IPS-NIHi7 (cell line): ENCODE measurements at regions not wholly inside any gene's neighbourhood (a gene's known extent, or its start where the extent isn't known, plus 50 kb on each side); places are given as distances from the start of the nearest gene placed in this dataset.

Source experiments
- DNase-seq: peaks from one replicate; pipeline ENCODE4 v3.0.0; 2012; ENCODE audit warnings: mixed read lengths; ENCODE audit errors: extremely low spot score

DNA sequence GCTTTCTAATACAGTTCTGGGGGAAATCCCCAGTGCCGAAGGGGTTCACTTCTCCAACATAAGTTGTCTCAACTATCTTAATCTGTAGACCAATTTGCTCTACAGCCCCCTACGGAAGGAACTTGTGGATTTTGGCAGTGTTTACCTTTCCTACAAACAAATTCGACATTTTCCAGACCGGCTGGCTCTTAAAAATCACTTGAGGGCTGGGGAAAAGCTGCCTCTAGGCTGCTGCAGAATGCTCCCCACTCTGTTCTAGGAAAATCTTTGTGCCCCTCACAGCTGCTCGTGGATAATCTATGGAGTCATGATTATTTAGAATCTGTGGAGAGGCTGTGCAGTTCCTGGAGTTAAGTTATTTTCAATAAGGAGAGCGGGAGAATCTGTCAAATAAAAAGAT, 474.6 kb upstream of the FZD8 start:
- DNase-seq = no peak

DNA sequence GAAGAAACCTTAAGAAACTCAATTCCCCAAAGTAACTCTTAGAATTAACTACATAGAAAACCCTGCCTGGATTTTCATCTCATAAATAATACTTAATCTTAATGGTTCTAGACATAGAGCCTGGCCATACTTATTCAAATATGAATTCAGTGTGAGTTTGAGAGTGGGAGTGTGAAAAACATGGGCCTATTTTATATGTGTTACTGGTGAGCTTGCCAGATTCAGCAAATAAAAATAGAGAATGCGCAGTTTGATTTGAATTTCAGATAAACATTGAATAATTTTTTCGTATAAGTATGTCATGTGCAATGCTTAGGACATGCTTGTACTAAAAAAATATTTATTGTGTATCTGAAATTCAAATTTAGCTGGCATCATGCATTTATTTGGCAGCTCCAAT, 473.9 kb upstream of the FZD8 start:
- no peak for DNase-seq

DNA sequence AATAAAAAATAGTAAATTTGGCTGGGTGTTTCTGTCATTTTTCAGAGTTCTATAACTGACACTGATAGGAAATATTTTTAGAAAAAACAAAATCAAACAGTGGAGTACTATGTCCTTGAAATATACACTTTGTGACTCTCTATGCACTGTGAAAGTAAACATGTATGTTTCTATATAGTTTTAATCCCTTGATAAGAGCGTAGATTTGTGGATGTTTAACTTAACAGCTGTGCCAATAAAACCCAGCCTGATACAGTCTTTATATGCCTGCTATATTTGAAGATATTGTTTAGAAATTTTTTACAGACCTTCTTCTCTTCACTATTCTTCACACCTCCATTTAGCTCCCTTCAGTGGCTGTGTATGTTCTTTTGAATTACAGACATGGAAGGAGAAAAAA, 473.3 kb upstream of the FZD8 start:
- DNase-seq = no peak

DNA sequence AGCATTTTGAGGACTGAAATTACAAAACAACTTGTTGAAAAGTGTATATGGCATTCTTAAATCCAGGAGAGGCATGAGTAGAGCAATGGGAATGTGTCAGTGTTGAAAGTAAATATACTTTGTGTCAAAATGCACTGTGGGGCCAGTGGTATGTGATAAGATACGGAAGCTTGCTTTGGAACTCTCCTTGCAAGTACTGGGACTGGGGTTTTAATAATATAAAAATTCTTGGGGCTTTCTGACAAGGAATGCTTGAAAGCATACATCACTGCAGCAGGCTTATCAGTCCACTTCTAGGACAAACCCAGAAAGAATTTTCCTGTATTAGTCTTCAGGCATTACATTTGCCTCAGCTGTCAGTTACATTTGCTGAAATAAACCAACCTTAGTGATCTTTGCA, 472.8 kb upstream of the FZD8 start:
- no peak for DNase-seq

DNA sequence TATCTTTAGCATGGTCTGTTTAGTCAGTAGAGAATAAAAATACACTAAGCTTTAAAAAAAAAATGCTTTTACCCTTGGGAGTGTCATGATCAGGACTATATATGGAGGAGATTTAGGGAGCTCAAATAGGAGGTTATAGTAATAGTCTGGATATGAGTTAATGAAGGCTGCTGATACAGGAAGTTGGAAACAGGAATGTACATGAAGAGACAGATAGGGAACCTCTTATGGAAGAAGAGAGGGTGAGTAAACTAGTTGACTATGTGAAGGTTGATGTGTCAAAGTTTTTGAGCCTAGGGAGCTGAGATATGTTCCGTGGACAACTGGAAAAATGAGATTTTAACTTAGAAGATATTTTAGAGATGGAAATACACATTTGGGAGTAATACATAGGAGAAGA, 472.0 kb upstream of the FZD8 start:
- DNase-seq = no peak

DNA sequence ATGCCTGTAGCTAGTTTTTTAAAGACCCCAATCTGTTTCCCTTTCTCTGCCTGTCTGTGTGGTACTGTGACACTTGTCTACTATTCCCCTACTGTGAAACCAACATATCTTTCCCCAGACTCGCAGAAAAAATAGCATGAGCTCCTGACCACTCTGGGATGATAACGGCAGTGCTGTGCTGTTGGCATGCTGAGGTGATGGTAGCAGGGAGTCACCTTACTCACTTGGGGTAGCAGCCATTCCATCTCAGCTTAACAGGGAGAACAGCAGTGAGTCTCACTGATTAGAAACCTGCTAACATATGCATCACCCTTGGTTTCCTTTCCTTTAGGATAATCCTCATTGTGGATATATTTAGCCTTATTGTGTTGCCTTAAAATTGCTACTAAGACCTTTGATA, 469.6 kb upstream of the FZD8 start:
- peak; percentile 24 for DNase-seq

DNA sequence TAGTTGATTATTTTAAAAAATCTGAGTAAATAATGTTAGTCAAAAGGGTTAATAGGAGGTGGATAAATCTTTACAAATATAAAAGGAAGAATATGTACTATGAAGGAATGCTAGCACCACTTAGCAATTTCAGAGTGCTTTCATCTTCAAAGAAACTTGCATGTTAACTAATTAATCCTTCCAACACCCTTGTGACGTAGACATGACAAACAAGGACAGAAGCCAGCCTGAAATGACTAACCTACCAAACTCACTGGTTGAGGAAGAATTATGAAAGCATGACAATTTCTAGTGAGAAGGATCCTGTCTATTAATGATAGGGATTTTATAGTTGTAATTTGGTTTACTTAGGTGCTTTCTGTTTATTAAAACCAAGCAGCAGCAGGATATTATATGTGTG, 468.0 kb upstream of the FZD8 start:
- DNase-seq = no peak

DNA sequence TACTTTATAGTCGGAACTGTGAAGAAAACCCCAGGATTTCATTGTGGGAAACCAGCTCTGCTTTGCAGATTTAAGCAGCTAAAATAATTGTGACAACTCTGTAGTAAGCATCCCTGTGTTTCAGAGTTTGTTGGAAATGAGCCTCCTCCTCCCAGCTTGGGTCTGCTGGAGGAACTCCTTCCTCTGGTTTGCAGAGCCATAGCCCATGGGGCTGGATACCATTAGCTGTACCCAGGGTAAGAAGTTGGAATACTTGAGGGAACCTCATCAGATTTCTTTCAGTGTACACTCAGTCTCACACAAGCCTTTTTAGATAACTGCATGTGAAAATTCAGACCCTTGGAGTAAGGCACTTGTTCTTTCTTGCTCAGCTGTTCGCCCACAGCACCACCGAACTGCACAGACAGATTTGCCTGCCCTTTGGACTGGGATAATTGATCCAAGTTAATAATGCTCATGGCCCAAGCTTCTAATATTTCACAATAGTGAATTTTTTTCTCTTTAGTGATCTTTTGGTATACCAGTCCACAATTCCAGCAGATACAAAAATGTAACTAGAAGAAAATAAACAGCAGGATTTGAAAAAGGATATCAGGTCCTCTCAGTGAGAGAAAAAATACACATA, 467.4 kb upstream of the FZD8 start:
- DNase-seq = no peak

DNA sequence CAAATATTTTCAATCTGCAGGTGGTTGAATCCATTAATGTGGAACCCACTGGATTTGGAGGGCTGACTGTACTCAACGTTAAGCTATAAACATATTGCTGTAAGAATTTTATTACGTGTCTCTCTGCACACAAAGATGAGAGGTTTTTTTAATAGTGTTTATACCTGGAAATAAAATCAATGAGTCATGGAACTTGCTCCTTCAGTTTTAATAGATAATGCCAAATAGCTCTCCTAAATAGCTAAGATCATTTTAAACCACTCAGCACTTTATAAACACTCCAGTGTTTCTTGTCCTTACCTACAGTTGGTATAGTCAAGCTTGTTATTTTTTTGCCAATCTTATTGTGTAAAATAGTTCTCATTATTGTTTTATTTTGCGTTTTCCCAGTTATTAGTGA, 455.6 kb upstream of the FZD8 start:
- DNase-seq = no peak

DNA sequence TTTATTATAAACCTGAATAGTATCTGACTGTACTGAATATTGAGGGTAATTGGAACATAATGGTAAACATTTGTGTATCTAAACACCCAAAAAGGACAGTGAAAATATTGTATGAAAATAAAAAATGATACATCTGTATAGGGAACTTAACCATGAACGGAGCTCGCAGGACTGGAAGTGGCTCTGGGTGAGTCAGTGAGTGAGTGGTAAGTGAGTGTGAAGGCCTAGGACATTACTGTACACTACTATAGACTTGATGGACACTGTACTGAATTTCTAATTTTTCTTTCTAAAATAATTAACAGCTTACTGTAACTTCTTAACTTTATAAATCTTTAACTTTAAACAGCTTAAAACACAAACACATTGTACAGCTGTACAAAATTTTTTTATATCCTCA, 454.5 kb upstream of the FZD8 start:
- no peak for DNase-seq

DNA sequence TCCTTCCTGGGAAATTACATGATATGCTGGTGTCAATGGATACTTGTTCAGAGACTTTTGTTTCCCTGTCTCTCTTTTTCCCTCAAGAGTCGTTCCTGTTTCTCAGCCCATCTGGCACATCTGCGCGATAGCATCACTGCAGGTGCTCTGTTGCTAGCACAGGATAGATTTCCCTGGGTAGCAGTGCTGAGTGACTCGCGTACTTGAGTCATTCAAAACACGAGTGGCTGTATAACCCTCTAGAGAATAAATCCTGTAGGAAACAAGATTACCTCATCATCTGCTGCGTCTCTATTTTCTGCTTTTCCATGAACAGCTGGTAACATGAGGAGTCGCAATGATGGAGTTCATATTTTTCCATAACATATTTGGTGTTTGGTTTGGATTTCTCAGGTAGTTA, 452.0 kb upstream of the FZD8 start:
- no peak for DNase-seq

DNA sequence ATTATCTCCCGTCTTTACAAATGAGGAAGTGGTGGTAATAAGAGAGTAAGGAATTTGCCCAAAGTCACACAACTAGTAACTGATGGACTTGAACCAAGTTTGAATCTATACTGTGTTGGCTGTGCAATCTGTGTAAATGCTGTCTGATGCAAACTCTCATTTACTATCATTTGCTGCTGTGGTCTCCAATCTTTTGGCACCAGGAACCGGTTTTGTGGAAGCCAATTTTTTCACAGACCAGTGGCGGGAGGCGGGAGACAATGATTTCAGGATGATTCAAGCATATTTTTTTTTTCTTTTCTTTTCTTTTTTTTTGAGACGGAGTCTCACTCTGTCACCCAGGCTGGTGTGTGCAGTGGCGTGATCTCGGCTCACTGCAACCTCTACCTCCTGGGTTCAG, 450.0 kb upstream of the FZD8 start:
- no peak for DNase-seq

DNA sequence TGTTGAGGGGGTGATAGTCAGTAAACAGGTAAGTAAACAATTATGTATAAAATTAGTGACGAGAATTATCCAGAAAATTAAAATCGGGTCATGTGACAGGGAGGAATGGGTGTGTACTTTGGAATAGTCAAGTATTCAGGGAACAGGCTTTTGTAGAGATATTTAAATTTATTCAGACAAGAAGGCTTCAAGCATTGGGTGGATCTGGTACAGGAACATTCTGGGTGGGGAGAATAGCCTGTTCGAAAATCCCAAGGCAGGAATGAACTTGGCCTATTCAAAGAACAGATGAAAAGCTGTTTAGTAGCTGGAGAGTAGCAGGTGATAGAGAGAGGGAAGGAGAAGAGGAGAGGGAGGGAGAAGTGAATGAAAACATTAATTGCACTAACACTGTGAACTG, 448.9 kb upstream of the FZD8 start:
- DNase-seq = no peak

DNA sequence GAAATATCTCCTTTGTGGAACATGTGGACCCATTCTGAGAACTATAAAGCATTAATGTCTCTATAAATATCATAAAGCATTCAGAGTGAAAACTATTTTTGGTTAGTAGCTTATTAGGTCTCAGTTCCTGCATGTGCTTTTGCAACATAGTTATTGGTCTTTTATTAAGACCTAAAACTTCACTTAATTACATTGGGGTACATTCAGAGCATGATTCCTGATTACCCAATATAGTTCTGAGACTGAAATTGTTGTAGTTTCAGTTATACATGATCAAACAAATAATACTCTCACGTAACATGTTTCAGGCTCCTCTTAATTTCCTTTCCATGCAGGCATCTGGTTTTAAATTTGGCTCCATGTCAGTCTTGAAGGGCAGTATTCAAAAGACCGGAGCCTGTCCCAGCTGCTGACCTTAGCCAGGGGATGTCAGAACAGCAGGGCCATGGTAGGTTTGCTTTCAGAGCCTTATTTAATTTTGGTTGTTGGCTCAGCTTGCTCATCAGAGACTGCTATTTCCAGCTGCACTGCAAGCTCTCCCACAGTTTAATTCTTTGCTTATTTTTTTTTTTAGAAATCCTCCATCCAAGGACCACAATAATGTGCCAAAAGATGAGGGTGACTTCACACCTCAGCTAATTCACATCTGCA, 447.8 kb upstream of the FZD8 start:
- DNase-seq = no peak

DNA sequence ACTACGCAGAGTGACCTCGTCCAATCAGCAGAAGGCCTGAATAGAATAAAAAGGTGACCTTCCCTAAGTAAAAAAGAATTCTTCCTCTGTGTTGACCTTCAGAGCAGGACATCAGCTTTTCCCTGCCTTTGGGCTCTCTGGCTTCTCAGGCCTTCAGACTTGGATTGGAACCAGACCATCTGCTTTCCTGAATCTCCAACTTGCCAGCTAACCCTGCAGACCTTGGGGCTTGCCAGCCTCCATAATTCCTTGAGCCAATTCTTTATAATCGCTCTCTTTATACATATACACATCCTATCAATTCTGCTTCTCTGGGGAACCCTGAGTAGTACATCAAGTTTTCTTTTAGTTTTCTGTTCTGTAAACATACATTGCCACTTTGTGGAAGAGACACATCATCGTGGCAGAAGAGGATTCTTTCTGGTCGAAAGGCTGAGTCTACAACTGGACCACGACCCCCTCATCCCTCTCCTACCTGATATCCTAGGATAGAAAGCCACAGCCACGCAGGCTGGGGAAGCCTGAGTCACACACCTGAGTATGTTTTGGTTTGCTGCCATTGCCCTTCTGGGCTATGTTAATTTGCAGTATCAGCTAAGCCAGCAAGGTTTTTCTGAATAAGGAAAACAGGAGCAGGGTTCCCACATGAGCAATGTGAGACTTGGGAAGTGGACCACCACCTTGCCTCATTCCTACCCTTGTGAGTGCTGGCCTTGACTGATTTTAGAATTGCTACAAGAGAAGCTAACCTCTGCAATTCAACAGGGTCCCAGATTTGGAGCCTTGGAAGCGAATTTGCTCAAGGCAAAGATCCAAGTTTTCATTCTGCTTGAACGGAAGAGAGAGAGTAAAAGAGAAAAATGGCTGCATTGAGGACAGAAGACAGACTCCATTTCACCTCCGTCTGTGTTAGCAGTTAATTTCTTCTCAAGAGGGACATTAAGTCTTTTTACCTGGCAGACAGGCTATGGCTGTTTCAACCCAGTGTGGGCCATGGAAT, 445.2 kb upstream of the FZD8 start:
- DNase-seq = no peak

DNA sequence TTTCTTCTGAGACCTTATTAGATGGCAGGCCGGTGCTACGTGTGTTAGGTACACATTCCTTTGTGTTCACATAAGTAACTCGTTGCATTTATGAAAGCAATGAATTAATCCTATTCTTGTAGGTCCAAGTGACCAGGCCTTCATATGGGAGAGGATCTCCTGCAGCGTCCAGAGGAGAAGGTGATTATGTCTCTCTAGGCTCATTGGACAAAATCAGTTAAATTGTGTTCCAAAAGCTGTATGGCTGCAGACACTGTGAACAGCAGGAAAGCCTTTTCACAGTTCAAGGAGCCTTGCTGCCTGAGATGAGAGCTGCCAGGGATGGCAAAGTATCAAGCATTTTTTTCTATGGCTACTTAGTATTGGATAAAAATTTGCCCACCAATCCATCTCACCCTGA, 433.1 kb upstream of the FZD8 start:
- no peak for DNase-seq

DNA sequence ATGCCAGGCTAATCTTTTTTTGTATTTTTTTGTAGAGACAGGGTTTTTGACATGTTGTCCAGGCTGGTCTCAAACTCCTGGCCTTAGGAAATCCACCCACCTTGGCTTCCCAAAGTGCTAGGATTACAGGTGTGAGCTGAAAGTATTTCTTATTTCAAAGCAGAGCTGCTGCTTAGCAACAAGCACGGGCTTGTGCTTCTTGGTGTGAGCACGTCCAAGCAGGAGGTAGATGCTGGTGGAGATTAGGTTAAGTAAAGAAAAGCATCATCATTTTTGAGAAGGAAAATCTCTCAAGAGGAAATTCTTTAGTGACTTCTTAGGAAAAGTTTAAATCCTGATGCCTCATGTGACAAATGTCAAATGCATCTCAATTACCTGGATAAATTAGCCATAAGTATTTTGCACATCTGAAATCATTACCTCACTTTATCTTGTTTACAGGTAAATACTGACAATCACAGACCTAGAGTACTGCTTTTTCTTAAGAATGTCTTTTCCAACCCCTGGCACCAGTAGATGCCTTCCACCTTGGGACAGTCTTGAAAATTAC, 431.8 kb upstream of the FZD8 start:
- DNase-seq = no peak

DNA sequence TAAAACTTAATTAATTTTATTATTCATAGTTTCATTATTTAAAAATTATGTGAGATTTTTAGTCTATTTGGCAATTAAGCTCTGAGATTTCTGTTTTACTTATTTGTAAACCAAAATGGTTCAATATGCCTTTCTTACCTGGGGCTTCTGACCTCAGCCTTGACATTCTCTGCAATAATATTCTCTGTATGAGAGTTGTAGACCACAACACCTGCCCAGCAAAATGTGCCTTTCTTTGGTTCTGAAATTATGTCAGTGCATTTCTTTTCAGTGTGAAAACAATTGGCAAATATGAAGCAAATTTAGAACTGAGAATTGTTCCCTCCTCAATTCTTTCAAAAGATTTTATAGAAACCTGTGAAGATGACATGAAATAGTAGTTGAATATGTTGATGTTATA, 426.4 kb upstream of the FZD8 start:
- DNase-seq = no peak

DNA sequence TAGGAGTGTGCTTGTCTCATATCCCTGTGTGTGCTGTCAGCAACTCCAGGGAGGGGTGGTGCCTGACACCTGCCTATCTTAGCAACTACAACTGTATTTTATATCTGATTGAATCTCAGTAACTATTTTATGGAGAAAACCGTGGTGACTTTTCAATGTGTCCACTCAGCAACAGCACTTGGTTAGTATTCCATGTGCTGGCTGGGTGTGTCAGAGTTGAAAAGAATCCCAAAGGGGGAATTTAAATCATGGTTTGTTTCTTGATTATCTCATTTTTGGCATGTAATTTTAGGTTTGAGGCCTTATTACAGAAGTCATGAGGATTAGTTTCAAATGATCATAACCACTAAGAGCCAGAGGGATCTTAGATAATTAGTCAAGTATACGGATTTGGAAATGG, 425.7 kb upstream of the FZD8 start:
- no peak for DNase-seq

DNA sequence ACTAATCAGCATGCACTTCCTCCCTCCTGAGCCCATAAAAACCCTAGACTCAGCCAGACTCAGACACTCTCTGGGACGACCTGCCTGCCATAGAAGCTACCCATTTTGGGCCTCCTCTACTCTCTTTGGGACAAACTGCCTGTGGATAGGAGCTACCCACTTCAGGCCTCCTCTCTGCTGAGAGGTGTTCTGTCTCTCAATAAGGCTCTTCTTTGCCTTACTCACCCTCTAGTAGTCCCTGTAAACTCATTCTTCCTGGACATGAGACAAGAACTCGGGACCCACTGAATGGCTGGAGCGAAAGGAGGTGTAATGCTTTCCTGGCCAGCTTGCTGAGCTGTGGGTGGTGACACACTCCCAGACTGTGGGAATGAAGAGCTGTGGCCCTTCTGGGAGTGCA, 424.8 kb upstream of the FZD8 start:
- DNase-seq = no peak

DNA sequence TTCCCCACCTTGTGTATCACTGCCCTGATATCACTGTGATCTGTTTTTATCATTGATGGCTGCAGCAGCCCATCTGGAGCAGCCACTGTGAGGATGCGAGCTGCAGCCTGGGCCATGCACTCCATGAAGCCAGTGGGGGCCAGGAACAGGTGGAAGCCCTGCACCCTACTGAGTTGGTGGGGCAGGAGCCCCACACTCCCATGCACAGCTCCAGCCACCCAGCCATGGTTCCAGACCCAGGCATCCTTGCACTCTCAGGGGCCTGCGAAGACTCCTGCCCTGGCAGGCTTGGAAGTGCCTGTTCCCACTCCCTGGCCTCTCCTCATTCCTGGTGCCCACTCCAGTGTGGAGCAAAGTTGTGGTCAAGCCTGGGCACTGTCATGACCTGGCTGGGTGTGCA, 424.0 kb upstream of the FZD8 start:
- DNase-seq = no peak

DNA sequence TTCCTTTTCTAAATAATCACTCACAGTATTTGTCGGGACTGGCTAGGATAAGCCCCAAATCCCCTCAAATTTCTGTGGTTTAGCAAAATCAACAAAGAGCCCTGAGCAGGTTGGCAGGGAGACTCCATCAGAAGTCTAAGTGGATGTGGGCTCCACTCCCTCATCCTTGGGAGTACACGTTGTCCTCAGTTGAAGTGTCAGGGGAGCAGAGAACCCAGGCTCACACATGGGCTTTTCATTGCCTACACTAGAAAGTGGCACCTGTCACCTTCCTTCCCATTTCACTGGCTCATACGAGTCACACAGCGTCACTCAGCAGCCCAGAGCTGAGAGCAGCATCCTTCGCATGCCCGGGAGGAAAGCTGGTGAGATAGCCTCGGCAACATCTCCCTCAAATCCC, 421.3 kb upstream of the FZD8 start:
- DNase-seq = no peak

DNA sequence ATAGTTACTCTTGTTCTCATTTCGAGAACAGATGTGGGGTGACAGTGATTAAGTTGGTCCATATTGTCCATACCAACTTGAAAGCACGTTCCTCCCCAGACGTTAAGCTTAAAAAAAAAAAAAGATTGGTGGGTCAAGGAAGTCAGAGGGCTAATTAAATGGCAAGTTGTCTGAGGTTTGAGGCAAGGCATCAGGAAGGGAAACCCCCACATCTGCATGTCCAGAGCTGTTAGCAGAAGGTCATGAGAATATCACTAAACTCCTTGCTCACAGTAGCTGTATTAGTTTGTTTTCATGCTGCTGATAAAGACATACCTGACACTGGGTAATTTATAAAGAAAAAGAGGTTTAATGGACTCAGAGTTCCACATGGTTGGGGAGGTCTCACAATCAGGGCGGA, 415.6 kb upstream of the FZD8 start:
- no peak for DNase-seq
